HG03565 (cell line): ENCODE measurements at regions not wholly inside any gene's neighbourhood (a gene's known extent, or its start where the extent isn't known, plus 50 kb on each side); places are given as distances from the start of the nearest gene placed in this dataset.
"Not testable (repeated sequence)": the region's sequence is repeated elsewhere in the genome, so short reads cannot be mapped to it uniquely, and the experiment has no call there.

ENCODE experiments used
- ATAC-seq: cut with Tn5 transposase; IDR thresholded peaks from one replicate; pipeline ENCODE4 v1.9.1; 2021; ENCODE audit warnings: mild to moderate bottlenecking, moderate library complexity; ENCODE audit not compliant: unreplicated experiment

DNA sequence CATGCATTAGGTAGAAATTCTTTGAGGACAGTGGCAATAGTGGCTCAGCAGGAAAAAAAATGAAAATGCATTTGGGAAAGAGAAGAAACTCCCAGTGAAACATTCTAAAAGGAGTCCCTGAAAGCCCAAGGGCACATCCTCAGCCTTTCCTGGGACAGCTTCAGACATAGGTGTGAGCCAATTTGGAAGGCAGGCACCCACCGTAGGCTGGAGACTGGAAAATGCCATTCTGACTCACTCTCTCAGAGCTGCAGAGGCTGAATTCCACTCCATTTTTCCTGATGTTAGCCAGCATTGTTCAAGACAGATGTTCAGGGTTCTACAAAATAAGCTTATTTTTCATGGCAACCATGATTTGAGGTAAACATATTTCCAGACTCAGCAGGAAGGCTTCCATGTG lies 379.0 kb upstream of the FZD8 start:
- ATAC-seq = no peak

GRCh38 chr10:36019749-36020148 lies 377.7 kb upstream of the FZD8 start:
- no peak for ATAC-seq

- ATAC-seq = no peak
These were observed 376.9 kb upstream of the FZD8 start for GRCh38 chr10:36018996-36019395.

- no peak for ATAC-seq
These were observed 375.0 kb upstream of the FZD8 start for GRCh38 chr10:36017137-36017536.

GRCh38 chr10:36007369-36007768 lies 365.3 kb upstream of the FZD8 start:
- no peak for ATAC-seq

- no peak for ATAC-seq
These were observed 361.6 kb upstream of the FZD8 start for GRCh38 chr10:36003688-36004087.

- no peak for ATAC-seq
These were observed 361.0 kb upstream of the FZD8 start for GRCh38 chr10:36003031-36003600.

- no peak for ATAC-seq
These were observed 360.3 kb upstream of the FZD8 start for GRCh38 chr10:36002445-36002844.

DNA sequence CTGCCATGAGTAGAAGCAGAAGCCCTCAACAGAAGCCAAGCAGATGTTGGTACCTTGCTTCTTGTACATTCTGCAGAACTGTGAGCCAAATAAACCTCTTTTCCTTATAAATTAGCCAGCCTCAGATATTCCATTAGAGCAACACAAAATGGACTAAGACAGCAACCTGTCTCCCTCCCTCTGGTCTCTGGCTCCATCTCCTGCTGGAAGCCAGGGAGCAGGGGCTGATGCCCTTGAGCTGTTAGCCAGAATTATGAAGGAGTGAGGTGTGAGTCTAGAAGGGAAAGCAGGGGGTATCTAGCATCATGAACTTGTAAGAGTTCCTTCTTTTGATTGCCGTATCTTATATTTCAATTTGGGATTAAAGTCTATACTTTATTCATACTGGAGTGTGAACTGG lies 358.7 kb upstream of the FZD8 start:
- ATAC-seq = not testable (repeated sequence)

DNA sequence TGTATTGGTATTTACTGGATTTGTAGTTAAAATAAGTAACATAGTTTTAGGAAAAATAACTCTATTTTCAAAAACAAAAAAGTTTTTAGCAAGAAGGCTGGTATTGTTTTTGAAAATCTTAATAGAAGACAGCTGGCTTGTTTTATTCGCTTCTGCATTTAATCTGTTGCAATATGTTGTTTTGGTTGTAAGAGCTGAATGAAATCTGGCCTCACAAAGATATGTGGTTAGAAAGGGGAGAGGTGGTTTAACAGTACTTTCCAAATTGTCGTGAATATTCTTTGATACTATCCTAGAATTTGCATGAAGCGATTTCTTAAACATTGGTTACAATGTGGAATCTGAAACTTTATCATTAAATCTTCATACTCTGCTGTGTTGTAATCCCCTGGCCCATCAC lies 355.9 kb upstream of the FZD8 start:
- ATAC-seq = no peak

- ATAC-seq = no peak
These were observed 353.4 kb upstream of the FZD8 start for GRCh38 chr10:35995485-35995884.

DNA sequence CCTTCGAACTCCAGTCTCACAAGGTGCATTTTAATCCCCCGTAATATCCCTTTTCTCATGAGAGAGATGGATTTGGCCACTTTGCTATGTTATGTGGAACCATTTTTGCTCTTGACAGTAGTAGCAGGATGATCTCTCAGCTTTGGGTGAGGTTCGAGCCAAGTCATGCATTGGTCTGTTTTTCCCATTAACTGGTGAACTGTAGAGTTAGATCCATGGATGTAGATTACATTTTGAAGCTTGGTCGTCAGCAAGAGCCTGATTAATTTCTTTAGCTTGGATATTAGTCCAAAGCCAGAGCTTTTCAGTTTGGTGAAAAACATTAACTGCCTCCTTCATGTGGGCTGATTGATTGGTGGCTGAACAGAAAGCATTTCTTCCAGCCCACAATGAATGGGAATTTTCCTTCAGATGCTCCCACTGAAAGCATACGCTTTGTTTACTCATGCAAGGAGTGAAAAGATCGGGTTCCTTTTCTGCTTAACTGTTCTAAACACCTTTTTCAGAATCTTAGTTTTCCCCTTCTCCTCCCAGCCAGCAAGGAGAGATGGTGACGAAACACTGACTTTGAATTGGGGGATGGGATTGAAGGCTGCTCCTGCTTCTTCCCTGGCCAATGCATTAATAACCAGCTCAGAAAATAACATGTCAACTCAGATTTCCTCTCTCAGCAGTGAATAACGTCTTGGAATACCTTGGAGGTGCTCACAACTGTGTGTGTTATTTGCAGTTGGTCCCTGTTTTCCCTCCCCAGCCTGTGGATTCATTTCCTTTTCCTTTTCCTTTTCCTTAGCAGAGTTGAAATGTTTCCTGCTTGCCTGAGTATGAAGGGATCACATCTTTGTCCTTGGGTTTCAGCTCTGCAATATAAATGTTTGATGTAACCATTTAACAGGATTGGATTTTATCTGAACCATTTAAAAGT lies 351.8 kb upstream of the FZD8 start:
- ATAC-seq = no peak

DNA sequence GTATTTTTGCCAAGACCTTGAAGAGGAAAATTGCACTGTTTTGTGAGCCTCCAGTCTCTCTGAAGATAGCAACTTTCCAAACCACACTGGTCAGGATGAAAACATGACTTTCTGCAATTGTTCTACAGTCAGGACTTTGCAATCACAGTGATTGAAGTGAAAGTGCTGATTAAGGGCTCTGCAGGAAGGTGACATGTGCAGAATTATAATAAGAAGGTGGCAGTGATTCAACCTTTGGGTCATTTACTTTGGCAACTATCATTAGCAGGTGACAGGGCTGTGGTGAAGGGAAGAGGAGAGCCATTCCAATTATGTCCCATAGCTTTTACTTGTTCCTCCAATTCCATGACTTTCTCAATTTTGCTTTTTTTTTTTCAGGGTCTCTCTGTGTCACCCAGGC lies 350.0 kb upstream of the FZD8 start:
- ATAC-seq = no peak

GRCh38 chr10:35986756-35987502 lies 344.8 kb upstream of the FZD8 start:
- ATAC-seq = no peak

- no peak for ATAC-seq
These were observed 337.0 kb upstream of the FZD8 start for GRCh38 chr10:35979116-35979515.

DNA sequence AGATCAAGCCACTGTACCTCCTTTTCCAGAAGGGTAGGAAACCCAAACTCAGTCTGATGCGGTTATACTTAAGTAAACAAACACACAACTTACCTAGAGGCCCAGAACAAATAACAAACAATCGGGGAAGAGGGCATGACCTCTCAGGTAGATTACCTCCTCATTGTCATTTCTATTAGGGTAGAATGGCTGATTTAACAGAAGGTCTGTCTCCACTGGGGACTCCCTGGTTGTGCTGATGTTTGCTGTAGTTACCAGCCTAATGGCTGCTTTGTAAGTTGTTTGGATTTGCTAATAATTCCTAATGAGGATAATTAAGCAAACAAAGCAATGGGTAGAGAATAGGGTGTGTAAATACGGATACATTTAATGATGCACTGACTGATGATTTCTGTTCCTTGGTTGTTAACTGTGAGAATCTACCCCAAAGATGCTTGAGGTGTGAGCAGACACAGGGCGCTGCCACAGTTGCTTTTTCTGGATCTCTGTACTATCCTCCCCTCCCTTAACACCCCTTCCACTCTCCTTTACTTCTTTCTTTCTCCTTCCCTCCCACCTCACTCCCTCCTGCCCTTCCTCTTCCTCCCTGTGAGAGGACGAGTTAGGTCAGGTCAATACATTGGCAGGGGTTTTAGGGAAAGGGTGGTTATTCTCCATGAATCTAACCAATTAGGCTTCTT lies 332.0 kb upstream of the FZD8 start:
- not testable (repeated sequence) for ATAC-seq

- no peak for ATAC-seq
These were observed 330.2 kb upstream of the FZD8 start for GRCh38 chr10:35972275-35972674.

- ATAC-seq = no peak
These were observed 329.3 kb upstream of the FZD8 start for GRCh38 chr10:35971397-35971796.

GRCh38 chr10:35963685-35964084 lies 321.6 kb upstream of the FZD8 start:
- no peak for ATAC-seq

GRCh38 chr10:35961501-35961900 lies 319.4 kb upstream of the FZD8 start:
- no peak for ATAC-seq

DNA sequence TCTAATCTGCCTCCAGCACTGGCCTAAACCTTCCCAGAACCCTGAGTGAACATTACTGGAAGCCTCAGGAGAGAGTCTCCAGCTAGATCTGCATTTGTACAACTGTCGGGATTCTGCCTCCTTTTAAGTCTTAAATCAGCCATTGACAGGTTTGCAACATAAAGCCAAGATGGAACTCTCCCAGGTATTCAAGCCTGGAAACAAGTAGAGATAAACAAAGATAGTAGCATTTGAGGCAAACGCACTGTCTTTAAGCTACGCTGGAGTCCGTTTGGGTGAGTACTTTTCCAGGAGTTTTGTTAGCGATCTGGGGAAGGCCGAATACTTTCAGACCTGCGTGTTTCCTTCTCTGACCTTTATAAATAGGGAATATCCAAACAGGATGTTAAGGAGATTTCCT lies 317.2 kb upstream of the FZD8 start:
- no peak for ATAC-seq
